ENCODE measurements at regions not wholly inside any gene's neighbourhood (a gene's known extent, or its start where the extent isn't known, plus 50 kb on each side); places are given as distances from the start of the nearest gene placed in this dataset.
"Not testable (repeated sequence)": the region's sequence is repeated elsewhere in the genome, so short reads cannot be mapped to it uniquely, and the experiment has no call there.

- no peak for DNase-seq (ENCODE audit: low read depth in 3 of 3)
Observed at GRCh38 chr5:15384176-15384575, 115.8 kb upstream of the FBXL7 start.

- DNase-seq (ENCODE audit: low read depth in 3 of 3) = no peak
Observed at GRCh38 chr5:15383469-15383868, 116.5 kb upstream of the FBXL7 start.

DNA sequence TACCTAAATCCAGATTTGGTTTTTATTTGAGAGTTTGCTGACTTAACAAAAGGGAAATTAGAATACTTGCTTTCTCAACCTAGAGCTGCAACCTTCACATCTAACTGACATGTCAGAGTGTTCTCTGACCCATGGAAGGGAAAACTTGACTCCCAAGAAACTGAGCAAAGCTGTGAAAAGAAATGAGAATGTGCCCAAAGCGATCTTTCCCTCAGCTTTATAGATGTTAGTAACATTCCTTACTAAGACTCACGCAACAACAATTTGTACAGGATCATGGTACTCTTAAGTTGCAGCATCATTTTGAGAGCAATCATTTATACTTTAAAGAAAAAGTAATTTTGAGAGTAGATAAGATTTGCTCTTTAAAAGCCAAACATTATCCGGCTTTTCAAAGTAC is 117.0 kb upstream of the FBXL7 start:
- DNase-seq (ENCODE audit: low read depth in 3 of 3) = no peak

- no peak for DNase-seq (ENCODE audit: low read depth in 3 of 3)
Observed at GRCh38 chr5:15377573-15378340, 122.2 kb upstream of the FBXL7 start.

DNA sequence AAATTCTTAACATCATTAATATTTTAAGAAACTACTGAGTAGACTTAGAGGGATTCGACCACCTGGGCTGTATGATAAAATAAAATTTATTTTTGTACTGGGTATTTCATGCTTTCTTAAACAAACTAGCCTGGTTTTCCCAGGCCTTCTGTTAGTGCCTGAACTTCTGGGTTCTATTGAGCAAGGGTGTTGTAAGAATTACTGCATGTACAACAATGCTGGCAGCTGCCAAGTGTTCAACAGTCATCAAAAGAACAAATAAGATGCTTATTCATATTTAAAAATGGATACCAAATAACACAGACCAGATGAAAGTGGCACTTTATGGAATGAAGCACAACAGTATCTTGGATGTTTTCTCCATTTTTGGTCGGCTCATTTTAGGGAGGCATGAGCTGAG is 123.2 kb upstream of the FBXL7 start:
- no peak for DNase-seq (ENCODE audit: low read depth in 3 of 3)

GRCh38 chr5:15376088-15376487 is 123.9 kb upstream of the FBXL7 start:
- no peak for DNase-seq (ENCODE audit: low read depth in 3 of 3)

- no peak for DNase-seq (ENCODE audit: low read depth in 3 of 3)
Observed at GRCh38 chr5:15375559-15375958, 124.4 kb upstream of the FBXL7 start.

DNA sequence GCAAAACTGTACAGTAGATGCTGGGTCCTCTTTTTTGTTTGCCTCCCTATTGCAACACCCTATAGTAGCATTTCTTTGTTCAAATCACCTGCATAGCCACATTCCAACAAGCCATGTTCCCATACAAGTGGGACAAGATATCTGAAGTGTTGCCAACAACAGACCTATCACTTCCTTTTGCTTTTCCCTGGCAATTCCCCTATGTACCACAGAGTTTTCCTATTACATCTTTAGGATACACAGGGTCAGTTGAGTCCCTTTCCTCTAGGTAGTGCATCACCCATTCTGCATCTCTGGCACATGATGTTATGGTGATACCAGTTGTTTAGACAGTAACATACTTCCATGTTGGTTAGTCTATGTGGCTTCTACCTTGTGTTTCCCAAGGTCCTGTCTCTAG is 125.1 kb upstream of the FBXL7 start:
- DNase-seq (ENCODE audit: low read depth in 3 of 3) = no peak

GRCh38 chr5:15373151-15373550 is 126.8 kb upstream of the FBXL7 start:
- DNase-seq (ENCODE audit: low read depth in 3 of 3) = no peak

GRCh38 chr5:15371184-15371583 is 128.8 kb upstream of the FBXL7 start:
- no peak for DNase-seq (ENCODE audit: low read depth in 3 of 3)

GRCh38 chr5:15368835-15369234 is 131.1 kb upstream of the FBXL7 start:
- no peak for DNase-seq (ENCODE audit: low read depth in 3 of 3)

DNA sequence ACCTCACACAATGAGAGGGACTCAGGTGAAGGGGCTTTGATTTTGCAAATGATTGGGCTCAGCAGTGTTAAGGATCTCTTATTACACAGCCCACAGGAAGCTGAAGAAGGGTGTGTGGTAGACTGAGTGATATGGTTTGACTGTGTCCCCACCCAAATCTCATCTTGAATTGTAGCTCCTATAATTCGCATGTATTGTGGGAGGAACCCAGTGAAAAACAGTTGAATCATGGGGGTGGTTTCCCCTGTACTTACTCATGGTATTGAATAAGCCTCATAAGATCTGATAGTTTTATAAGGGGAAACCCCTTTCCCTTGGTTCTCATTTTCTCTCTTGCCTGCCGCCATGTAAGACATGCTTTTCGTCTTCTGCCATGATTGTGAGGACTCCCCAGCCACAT is 132.5 kb upstream of the FBXL7 start:
- DNase-seq (ENCODE audit: low read depth in 3 of 3) = no peak

DNA sequence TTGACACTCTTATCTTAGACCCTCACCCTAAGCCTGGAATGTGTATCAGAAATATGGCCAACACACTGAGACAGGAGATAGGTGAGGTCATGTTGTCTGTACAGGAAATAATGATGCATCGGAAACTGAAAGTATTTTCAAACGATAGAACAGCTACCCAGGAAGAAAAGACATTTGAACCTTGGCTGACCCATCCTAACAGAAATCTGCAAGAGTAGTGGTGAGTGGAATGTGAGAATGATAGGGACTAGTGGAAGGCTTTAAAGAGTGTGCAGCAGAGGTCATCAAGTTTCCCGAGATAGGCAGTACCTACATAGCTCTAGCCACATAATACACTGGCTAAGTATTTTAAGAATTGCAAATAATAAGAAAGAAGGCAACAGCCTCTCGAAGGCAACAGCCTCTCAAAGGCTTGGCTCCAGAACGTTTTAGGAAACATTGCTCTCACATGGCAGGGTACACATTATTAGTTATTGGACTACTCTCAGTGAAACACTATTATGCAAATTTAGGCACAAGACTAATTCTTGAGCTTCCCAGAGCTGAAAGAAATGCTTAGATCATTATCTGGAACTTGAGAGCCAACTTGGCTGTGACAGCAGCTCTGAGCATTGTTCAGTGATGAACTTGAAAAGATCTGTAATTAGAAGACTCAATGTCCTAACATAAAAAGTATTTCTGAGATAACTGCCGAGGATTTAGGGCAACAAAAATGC is 133.1 kb upstream of the FBXL7 start:
- no peak for DNase-seq (ENCODE audit: low read depth in 3 of 3)

GRCh38 chr5:15365070-15365469 is 134.9 kb upstream of the FBXL7 start:
- no peak for DNase-seq (ENCODE audit: low read depth in 3 of 3)

DNA sequence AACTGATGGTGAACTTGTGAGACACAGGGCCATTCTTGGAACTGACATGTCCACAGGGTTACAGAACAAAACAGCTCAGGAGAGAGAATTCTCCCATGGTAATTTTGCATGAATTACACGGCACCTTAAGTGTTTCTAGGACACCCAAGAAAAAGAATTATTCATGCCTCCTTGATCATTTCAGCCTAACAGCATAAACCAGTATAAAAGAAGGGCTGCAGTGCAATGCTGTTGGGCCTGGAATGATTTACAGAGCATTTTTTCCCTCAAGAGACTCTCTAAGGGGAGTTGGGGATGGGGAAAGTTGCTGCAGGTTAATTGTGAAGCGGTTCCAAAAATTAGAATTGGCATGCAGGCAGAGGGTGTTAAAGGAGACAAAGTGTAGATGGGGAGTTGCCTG is 136.4 kb upstream of the FBXL7 start:
- no peak for DNase-seq (ENCODE audit: low read depth in 3 of 3)

GRCh38 chr5:15357092-15357453 is 142.9 kb upstream of the FBXL7 start:
- DNase-seq (ENCODE audit: low read depth in 3 of 3) = not testable (repeated sequence)

DNA sequence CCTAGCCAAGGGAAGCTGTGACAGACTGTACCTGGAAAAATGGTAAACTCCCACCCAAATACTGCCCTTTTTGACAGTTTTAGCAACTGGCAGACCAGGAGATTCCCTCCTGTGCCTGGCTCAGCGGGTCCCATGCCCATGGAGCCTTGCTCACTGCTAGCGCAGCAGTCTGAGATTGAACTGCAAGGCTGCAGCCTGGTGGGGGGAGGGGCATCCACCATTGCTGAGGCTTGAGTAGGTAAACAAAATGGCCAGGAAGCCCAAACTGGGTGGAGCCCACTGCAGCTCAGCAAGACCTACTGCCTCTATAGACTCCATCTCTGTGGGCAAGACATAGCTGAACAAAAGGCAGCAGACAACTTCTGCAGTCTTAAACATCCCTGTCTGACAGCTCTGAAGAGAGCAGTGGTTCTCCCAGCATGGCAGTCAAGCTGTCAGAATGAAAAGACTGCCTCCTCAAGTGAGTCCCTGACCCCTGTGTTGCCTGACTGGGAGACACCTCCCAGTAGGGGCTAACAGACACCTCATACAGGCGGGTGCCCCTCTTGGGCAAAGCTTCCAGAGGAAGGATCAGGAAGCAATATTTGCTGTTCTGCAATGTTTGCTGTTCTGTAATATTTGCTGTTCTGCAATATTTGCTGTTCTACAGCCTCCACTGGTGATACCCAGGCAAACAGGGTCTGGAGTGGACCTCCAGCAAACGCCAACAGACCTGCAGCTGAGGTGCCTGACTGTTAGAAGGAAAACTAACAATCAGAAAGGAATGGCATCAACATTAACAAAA is 143.5 kb upstream of the FBXL7 start:
- DNase-seq (ENCODE audit: low read depth in 3 of 3) = not testable (repeated sequence)

DNA sequence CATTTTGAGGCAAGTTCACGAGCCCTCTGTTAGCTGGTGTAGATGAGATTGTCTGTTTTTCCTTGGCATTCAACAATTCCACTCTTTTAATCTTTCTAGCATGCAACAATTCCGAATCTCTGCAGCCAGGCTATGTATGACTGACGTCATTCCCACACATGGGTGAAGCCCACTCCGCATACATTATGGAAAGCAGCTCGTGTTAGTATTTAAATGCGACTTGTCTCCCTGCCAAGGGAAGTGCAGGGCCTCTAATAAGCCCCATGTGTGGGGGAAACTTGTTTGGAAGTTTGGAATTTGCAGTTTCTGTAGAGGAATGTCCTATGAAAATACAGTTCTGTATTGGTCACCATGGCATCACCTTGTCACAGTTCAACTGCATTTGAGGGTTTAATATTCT is 146.0 kb upstream of the FBXL7 start:
- no peak for DNase-seq (ENCODE audit: low read depth in 3 of 3)

GRCh38 chr5:15353086-15353645 is 146.8 kb upstream of the FBXL7 start:
- DNase-seq (ENCODE audit: low read depth in 3 of 3) = no peak

DNA sequence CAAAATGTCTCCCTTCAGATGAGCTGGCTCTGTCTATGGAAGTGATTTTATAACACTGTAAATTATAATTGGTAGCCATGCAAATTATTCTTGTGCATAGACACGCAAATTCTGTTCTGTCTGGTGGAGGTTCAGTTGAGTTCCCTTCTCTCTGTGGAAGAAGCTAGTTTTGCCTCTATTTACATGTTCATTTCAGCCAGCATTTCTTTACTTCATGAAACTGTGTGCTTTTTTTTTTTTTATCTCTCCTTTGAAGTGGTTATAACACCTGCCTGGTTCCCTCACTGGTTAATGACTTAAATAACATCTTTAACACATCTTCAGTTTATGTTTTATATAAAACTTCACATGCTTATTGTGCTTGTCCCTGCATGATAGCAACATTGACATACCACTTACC is 149.4 kb upstream of the FBXL7 start:
- DNase-seq (ENCODE audit: low read depth in 3 of 3) = no peak

DNA sequence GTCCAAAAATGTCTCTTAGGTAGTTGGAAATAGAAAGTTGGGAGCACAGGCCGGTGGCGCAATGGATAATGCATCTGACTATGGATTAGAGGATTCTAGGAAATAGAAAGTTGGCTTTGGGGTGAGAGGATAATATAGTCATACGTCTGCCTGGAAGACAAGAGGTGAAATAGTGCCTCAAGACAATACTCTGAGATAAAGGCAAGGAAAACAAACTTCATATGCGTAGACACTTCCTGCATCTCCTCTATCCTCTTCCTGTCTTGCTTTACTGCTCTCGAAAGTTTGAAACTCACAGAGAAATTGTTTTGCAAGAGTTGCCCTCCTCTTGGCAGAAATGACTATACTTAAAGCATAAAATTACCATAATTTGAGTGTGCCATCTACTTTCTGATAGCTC is 153.2 kb upstream of the FBXL7 start:
- no peak for DNase-seq (ENCODE audit: low read depth in 3 of 3)

DNA sequence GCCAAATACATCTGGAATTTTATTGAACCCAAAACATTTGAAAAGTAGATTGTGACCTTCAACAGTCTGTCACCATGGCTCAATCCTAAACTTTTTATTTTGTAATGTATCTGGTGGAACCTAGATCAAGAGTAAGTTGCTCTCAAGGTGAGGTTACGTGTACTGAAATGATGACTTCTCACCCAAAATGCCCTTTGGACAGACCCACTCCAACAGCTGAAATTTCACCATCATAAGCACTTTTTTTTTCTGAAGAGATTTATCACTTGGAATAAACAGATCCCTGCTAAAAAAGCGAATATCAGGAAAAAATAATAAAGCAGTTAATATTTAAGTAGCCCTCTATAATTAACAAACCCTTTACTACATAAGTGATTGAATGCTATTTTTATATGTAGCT is 155.0 kb upstream of the FBXL7 start:
- no peak for DNase-seq (ENCODE audit: low read depth in 3 of 3)

Data from stimulated activated CD4-positive, alpha-beta T cell treated with anti-CD3 and anti-CD28 coated beads, TNF-alpha, amount 100 ng/mL, for 24 hours (primary cell).